ENCODE measurements at regions not wholly inside any gene's neighbourhood (a gene's known extent, or its start where the extent isn't known, plus 50 kb on each side); places are given as distances from the start of the nearest gene placed in this dataset.

- peaks cover 6% of the 10 kb centered on the region for H3K4me1 ChIP-seq (ENCODE audit: control insufficient read depth, extremely low read depth, insufficient read depth, low read length)
- no peaks in the 10 kb centered on the region for H3K79me2 ChIP-seq (ENCODE audit: control insufficient read depth, insufficient read depth, low read length)
- TF ChIP-seq EZH2 (IDR thresholded peaks at IDR 0.05; ENCODE audit: low read length) (no peak), CTCF (optimal IDR thresholded peaks at IDR 0.05 in 1 of 3, IDR thresholded peaks at IDR 0.05 in 1 of 3, conservative IDR thresholded peaks at IDR 0.05 in 1 of 3; ENCODE audit: extremely low read depth in 1 of 3, insufficient read depth in 2 of 3, low read length in 3 of 3) (no peak)
- H3K27ac ChIP-seq (ENCODE audit: control insufficient read depth, insufficient read depth, low read length): no peak overlapping the region
- no peaks in the 10 kb centered on the region for H4K20me1 ChIP-seq (ENCODE audit: control insufficient read depth, extremely low read depth, insufficient read depth, low read length)
- H3K4me2 ChIP-seq (ENCODE audit: control insufficient read depth, extremely low read depth, insufficient read depth, low read depth, low read length): no peak overlapping the region
- dilution Hi-C loops (cut with MboI; ENCODE audit: extremely low pct_ligation_motif_present, low sequenced_read_pairs): no loop called here
- no peak for FAIRE-seq
- H3K27me3 ChIP-seq (ENCODE audit: control insufficient read depth, extremely low read depth, insufficient read depth, low read length): no peaks in the 10 kb centered on the region
- no peak overlapping the region for H2AFZ ChIP-seq (ENCODE audit: control insufficient read depth, low read length)
- H3K4me3 ChIP-seq (ENCODE audit: control insufficient read depth in 2 of 3, extremely low read depth in 1 of 3, insufficient read depth in 2 of 3, low read depth in 1 of 3, low read length in 3 of 3): no peak overlapping the region
- no peaks in the 10 kb centered on the region for H3K9me1 ChIP-seq (ENCODE audit: control insufficient read depth, extremely low read depth, insufficient read depth, low read length)
- no peak overlapping the region for H3K9ac ChIP-seq (ENCODE audit: control insufficient read depth, extremely low read depth, insufficient read depth, low read length)
- no peak for DNase-seq (ENCODE audit: low read depth, low spot score)
- no peaks in the 10 kb centered on the region for H3K9me3 ChIP-seq (ENCODE audit: control insufficient read depth, low read depth, low read length)
- no peaks in the 10 kb centered on the region for H3K36me3 ChIP-seq (ENCODE audit: control insufficient read depth in 2 of 2, extremely low read depth in 1 of 2, insufficient read depth in 2 of 2, low read length in 2 of 2)
Observed at GRCh38 chr7:112868609-112869008, 78.4 kb upstream of the TMEM168 start.

- no peaks in the 10 kb centered on the region for H3K9me3 ChIP-seq (ENCODE audit: control insufficient read depth, low read depth, low read length)
- no peaks in the 10 kb centered on the region for H3K27me3 ChIP-seq (ENCODE audit: control insufficient read depth, extremely low read depth, insufficient read depth, low read length)
- no peaks in the 10 kb centered on the region for H4K20me1 ChIP-seq (ENCODE audit: control insufficient read depth, extremely low read depth, insufficient read depth, low read length)
- no peak for FAIRE-seq
- no peak overlapping the region for H2AFZ ChIP-seq (ENCODE audit: control insufficient read depth, low read length)
- no peak for TF ChIP-seq EZH2 (IDR thresholded peaks at IDR 0.05; ENCODE audit: low read length)
- TF ChIP-seq CTCF (optimal IDR thresholded peaks at IDR 0.05 in 1 of 3, IDR thresholded peaks at IDR 0.05 in 1 of 3, conservative IDR thresholded peaks at IDR 0.05 in 1 of 3; ENCODE audit: extremely low read depth in 1 of 3, insufficient read depth in 2 of 3, low read length in 3 of 3): no peak
- no peaks in the 10 kb centered on the region for H3K9me1 ChIP-seq (ENCODE audit: control insufficient read depth, extremely low read depth, insufficient read depth, low read length)
- H3K4me3 ChIP-seq (ENCODE audit: control insufficient read depth in 2 of 3, extremely low read depth in 1 of 3, insufficient read depth in 2 of 3, low read depth in 1 of 3, low read length in 3 of 3): no peak overlapping the region
- peaks cover 6% of the 10 kb centered on the region for H3K4me1 ChIP-seq (ENCODE audit: control insufficient read depth, extremely low read depth, insufficient read depth, low read length)
- no peak for DNase-seq (ENCODE audit: low read depth, low spot score)
- dilution Hi-C loops (cut with MboI; ENCODE audit: extremely low pct_ligation_motif_present, low sequenced_read_pairs): no loop called here
- no peaks in the 10 kb centered on the region for H3K36me3 ChIP-seq (ENCODE audit: control insufficient read depth in 2 of 2, extremely low read depth in 1 of 2, insufficient read depth in 2 of 2, low read length in 2 of 2)
- no peaks in the 10 kb centered on the region for H3K79me2 ChIP-seq (ENCODE audit: control insufficient read depth, insufficient read depth, low read length)
- H3K9ac ChIP-seq (ENCODE audit: control insufficient read depth, extremely low read depth, insufficient read depth, low read length): no peak overlapping the region
- peak overlapping the region; percentile 8 for H3K4me2 ChIP-seq (ENCODE audit: control insufficient read depth, extremely low read depth, insufficient read depth, low read depth, low read length)
- no peak overlapping the region for H3K27ac ChIP-seq (ENCODE audit: control insufficient read depth, insufficient read depth, low read length)
Observed at GRCh38 chr7:112866424-112866823, 76.2 kb upstream of the TMEM168 start.

Data from keratinocyte (primary cell).